HepG2 (cell line): ENCODE measurements at regions not wholly inside any gene's neighbourhood (a gene's known extent, or its start where the extent isn't known, plus 50 kb on each side); places are given as distances from the start of the nearest gene placed in this dataset.

Source experiments
- ATAC-seq: fragments of 200-7000 bp; cut with Tn5 transposase; 3 replicates; pipeline ENCODE4 v1.9.1; 2020; ENCODE audit warnings: mild to moderate bottlenecking, moderate library complexity
- BruUV-seq: library from RNA; stranded (reverse); fragments of 400-500 nt; replicated peaks from 2 replicates; lab custom pipeline; 2021; lab: Mats Ljungman, UMichigan
- CTCF ChIA-PET: fragments of 300-600 bp; formaldehyde crosslinking; extraction: SDS; loops from one replicate; lab custom pipeline; 2021; ENCODE audit warnings: low total read pairs, inconsistent platforms, low intra/inter-chr PET ratio; lab: Yijun Ruan, JAX
- POLR2A ChIA-PET: fragments of 350-600 bp; sonication (Branson Sonifier 250); formaldehyde crosslinking; loops from one replicate; lab custom pipeline; 2020; ENCODE audit warnings: antibody characterized with exemption, inconsistent platforms; lab: Yijun Ruan, JAX
- DNase-seq: peaks from one replicate; pipeline ENCODE4 v3.0.0-alpha.2; 2015; ENCODE audit warnings: low spot score
- FAIRE-seq: peaks from 3 replicates; lab custom pipeline; 2011; peaks lifted over from hg19 to GRCh38; lab: Jason Lieb, UNC
- H2AFZ ChIP-seq: one replicate; pipeline ENCODE4 v1.6.1; 2011; ENCODE audit warnings: low read length, inconsistent platforms
- H3K27ac ChIP-seq: fragments of 300-600 bp; 3 replicates; pipeline ENCODE4 v1.8.0; 2011; ENCODE audit warnings: mixed run types, mild to moderate bottlenecking, mixed read lengths, low read length, inconsistent platforms; ENCODE audit not compliant: insufficient read depth; ENCODE audit errors: extremely low read length
- H3K27me3 ChIP-seq, 2 experiments: fragments of 200-600 bp in 1 of 2; 2 replicates in 1 of 2; 3 replicates in 1 of 2; pipeline versions ENCODE4 v1.6.0 to v1.8.0; 2011; ENCODE audit warnings: low read length in 2 of 2, mild to moderate bottlenecking in 2 of 2, moderate library complexity in 2 of 2, inconsistent platforms in 1 of 2; ENCODE audit not compliant: insufficient read depth in 2 of 2, control insufficient read depth in 1 of 2
- H3K36me3 ChIP-seq, 2 experiments: fragments of 200-600 bp in 1 of 2; replicated peaks in 1 of 2; 2 replicates in 1 of 2; 3 replicates in 1 of 2; pipeline versions ENCODE4 v1.5.1 to v1.8.0; 2011; ENCODE audit warnings: low read length in 2 of 2, inconsistent platforms in 1 of 2; ENCODE audit not compliant: insufficient read depth in 2 of 2, control insufficient read depth in 1 of 2
- H3K4me1 ChIP-seq: 2 replicates; pipeline ENCODE4 v1.5.1; 2012; ENCODE audit warnings: low read length, inconsistent platforms; ENCODE audit not compliant: insufficient read depth
- H3K4me2 ChIP-seq: 2 replicates; pipeline ENCODE4 v1.6.0; 2011; ENCODE audit warnings: low read depth, low read length, inconsistent platforms
- H3K4me3 ChIP-seq, 3 experiments: fragments of 200-600 bp in 1 of 3; sonication (generic), shearing (Covaris generic) in 1 of 3; replicated peaks in 1 of 3; 2 replicates each; pipeline ENCODE4 v1.5.1; 2011 to 2016; ENCODE audit warnings: low read length in 3 of 3, inconsistent platforms in 2 of 3, low read depth in 2 of 3, mild to moderate bottlenecking in 2 of 3, control low read depth in 1 of 3, mixed read lengths in 1 of 3; ENCODE audit not compliant: insufficient read depth in 1 of 3
- H3K79me2 ChIP-seq: one replicate; pipeline ENCODE4 v1.6.1; 2011; ENCODE audit warnings: low read length, inconsistent platforms; ENCODE audit not compliant: insufficient read depth
- H3K9ac ChIP-seq: 2 replicates; pipeline ENCODE4 v1.6.0; 2011; ENCODE audit warnings: mild to moderate bottlenecking, low read depth, low read length, inconsistent platforms; ENCODE audit not compliant: insufficient read depth
- H3K9me3 ChIP-seq: 2 replicates; pipeline ENCODE4 v1.5.1; 2012; ENCODE audit warnings: mild to moderate bottlenecking, low read length
- H4K20me1 ChIP-seq: 2 replicates; pipeline ENCODE4 v1.6.0; 2011; ENCODE audit warnings: inconsistent platforms, mild to moderate bottlenecking, low read length, moderate library complexity; ENCODE audit not compliant: insufficient read depth
- CBFB ChIP-seq: sonication (generic); formaldehyde crosslinking; IDR thresholded peaks from 2 replicates; pipeline ENCODE4 v1.4.0; 2020; ENCODE audit warnings: missing genetic modification reagents
- MATR3 ChIP-seq: sonication (generic); formaldehyde crosslinking; IDR thresholded peaks from 2 replicates; pipeline ENCODE4 v1.4.0; 2020; ENCODE audit warnings: missing genetic modification reagents
- MEIS1 ChIP-seq: sonication (generic); formaldehyde crosslinking; IDR thresholded peaks from 2 replicates; pipeline ENCODE4 v1.9.0; 2021; ENCODE audit warnings: mild to moderate bottlenecking, missing genetic modification reagents, moderate library complexity, borderline replicate concordance
- MXD4 ChIP-seq: IDR thresholded peaks from 2 replicates; pipeline ENCODE4 v1.6.1; 2016; ENCODE audit warnings: mild to moderate bottlenecking, missing biosample characterization, missing genetic modification reagents
- RNF2 ChIP-seq: fragments of 450-650 bp; conservative IDR thresholded peaks from 2 replicates; pipeline ENCODE4 v1.6.1; 2016; ENCODE audit warnings: low read depth
- SMAD3 ChIP-seq: sonication (generic); formaldehyde crosslinking; IDR thresholded peaks from 2 replicates; pipeline ENCODE4 v1.4.0; 2020; ENCODE audit warnings: missing genetic modification reagents
- TP53 ChIP-seq: sonication (generic); formaldehyde crosslinking; conservative IDR thresholded peaks from 2 replicates; pipeline ENCODE4 v1.4.0; 2020; ENCODE audit warnings: missing genetic modification reagents
- ZBTB7A ChIP-seq: sonication (generic); formaldehyde crosslinking; IDR thresholded peaks from 2 replicates; pipeline ENCODE4 v1.8.0; 2022; ENCODE audit warnings: mild to moderate bottlenecking, missing genetic modification reagents
- ZFP90 ChIP-seq: sonication (generic); formaldehyde crosslinking; IDR thresholded peaks from 2 replicates; pipeline ENCODE4 v1.8.0; 2022; ENCODE audit warnings: missing genetic modification reagents, mild to moderate bottlenecking, inconsistent platforms, borderline replicate concordance
- ZNF12 ChIP-seq: sonication (generic); formaldehyde crosslinking; IDR thresholded peaks from 2 replicates; pipeline ENCODE4 v1.5.0; 2020; ENCODE audit warnings: missing genetic modification reagents
- ZNF205 ChIP-seq: IDR thresholded peaks from 2 replicates; pipeline ENCODE4 v1.6.1; 2018; ENCODE audit warnings: missing biosample characterization, missing genetic modification reagents
- ZNF335 ChIP-seq: sonication (generic); formaldehyde crosslinking; IDR thresholded peaks from 2 replicates; pipeline ENCODE4 v1.4.0; 2020; ENCODE audit warnings: missing genetic modification reagents
- ZSCAN21 ChIP-seq: sonication (generic); formaldehyde crosslinking; IDR thresholded peaks from 2 replicates; pipeline ENCODE4 v1.8.0; 2022; ENCODE audit warnings: mild to moderate bottlenecking, missing genetic modification reagents, moderate library complexity, borderline replicate concordance
- WGBS: methylation state at CpG from one replicate; pipeline ENCODE4 v1.1.6; 2017; ENCODE audit warnings: low lambda C conversion rate; 5-methylcytosine and 5-hydroxymethylcytosine counted together
- in situ Hi-C: cut with HindIII; loops from 2 replicates; pipeline ENCODE4 v1.10.0; 2017; ENCODE audit warnings: low pct_unique_long_range_greater_than_20kb; ENCODE audit not compliant: extremely low pct_ligation_motif_present
- intact Hi-C: fragments of 100-400 bp; cut with micrococcal nuclease; formaldehyde crosslinking; loops from one replicate; pipeline ENCODE4 v1.10.0; 2022; ENCODE audit not compliant: unreplicated experiment
- TF ChIP-seq, protein P1 (sequence below): sonication (generic); IDR thresholded peaks from 2 replicates; pipeline ENCODE4 v1.6.1; 2016; ENCODE audit warnings: low read depth, borderline replicate concordance
- TF ChIP-seq, protein P2 (sequence below): sonication (generic); formaldehyde crosslinking; IDR thresholded peaks from 2 replicates; pipeline ENCODE4 v1.8.0; 2022; ENCODE audit warnings: missing genetic modification reagents, mild to moderate bottlenecking, moderate library complexity, borderline replicate concordance
- TF ChIP-seq, protein P3 (sequence below): sonication (generic); formaldehyde crosslinking; IDR thresholded peaks from 2 replicates; pipeline ENCODE4 v1.4.0; 2020; ENCODE audit warnings: mild to moderate bottlenecking, missing genetic modification reagents
- TF ChIP-seq, protein P4 (sequence below): IDR thresholded peaks from 2 replicates; pipeline ENCODE4 v1.6.1; 2016; ENCODE audit warnings: mild to moderate bottlenecking

DNA sequence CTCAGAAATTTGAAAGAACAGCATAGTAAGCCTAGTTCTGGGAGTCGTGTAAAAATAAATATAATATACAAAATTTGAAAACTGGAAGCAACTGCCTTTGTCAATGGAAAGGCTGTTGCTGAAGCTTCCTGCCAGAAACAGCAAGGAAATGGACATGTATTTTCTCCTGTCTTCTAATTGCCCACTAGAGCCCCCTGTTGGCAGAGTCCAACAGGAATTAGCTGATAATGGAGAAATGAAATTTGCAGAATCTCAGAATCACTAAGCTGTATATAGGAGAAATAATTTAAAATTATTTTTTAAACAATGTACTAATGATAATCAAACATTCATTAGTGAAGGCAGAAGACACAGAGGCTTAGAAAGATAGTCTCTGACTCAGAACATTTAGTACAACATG is 414.8 kb downstream of the SLC6A15 start (continued):
- TF ChIP-seq RNF2 (no peak), ZSCAN21 (CRISPR knock-in tag) (no peak), ZNF12 (CRISPR knock-in tag) (no peak)
- TF ChIP-seq, all 625 proteins: peak for 3

DNA sequence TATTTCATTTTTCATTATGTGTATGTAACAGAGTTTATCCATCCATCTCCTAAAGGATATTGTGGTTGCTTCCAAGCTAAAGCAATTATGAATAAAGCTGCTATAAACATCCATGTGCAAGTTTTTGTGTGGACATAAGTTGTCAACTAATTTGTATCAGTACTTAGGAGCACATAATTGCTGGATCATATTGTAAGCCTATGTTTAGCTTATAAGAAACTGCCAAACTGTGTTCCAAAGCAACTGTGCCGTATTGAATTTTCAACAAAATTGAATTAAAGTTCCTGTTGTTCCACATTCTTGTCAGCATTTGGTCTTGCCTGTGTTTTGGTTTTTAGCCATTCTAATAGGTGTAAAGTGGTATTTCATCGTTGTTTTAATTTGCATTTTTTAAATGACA is 416.9 kb downstream of the SLC6A15 start:
- H2AFZ ChIP-seq: no peak overlapping the region
- in situ Hi-C loops: loop anchor here (10.0 kb wide), 1 partner anchor 1491 kb away; no protein-coding TSS in a partner anchor
- DNase-seq (no peak), FAIRE-seq (no peak), ATAC-seq (no peak)
- H3K36me3 ChIP-seq: no peaks in the 10 kb centered on the region
- no peaks in the 10 kb centered on the region for H3K9me3 ChIP-seq
- WGBS: 1% methylated on average over 2 of the region's 2 CpGs
- no peak overlapping the region for H3K4me3 ChIP-seq
- H3K27me3 ChIP-seq: no peaks in the 10 kb centered on the region
- no peak overlapping the region for H3K4me2 ChIP-seq
- BruUV-seq: no TSS peak
- no peaks in the 10 kb centered on the region for H3K4me1 ChIP-seq
- CTCF ChIA-PET: no interaction called here
- no peaks in the 10 kb centered on the region for H4K20me1 ChIP-seq
- no peaks in the 10 kb centered on the region for H3K79me2 ChIP-seq
- intact Hi-C loops: no loop called here
- H3K9ac ChIP-seq: no peak overlapping the region
- POLR2A ChIA-PET: no interaction called here
- H3K27ac ChIP-seq: no peak overlapping the region
- TF ChIP-seq, protein P1, sequence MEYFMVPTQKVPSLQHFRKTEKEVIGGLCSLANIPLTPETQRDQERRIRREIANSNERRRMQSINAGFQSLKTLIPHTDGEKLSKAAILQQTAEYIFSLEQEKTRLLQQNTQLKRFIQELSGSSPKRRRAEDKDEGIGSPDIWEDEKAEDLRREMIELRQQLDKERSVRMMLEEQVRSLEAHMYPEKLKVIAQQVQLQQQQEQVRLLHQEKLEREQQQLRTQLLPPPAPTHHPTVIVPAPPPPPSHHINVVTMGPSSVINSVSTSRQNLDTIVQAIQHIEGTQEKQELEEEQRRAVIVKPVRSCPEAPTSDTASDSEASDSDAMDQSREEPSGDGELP: no peak
- no peak for TF ChIP-seq CBFB
- TF ChIP-seq ZNF335 (CRISPR knock-in tag): no peak
- TF ChIP-seq SMAD3 (CRISPR knock-in tag): no peak
- TF ChIP-seq ZFP90 (CRISPR knock-in tag): no peak
- no peak for TF ChIP-seq MEIS1 (CRISPR knock-in tag)
- TF ChIP-seq, protein P2, sequence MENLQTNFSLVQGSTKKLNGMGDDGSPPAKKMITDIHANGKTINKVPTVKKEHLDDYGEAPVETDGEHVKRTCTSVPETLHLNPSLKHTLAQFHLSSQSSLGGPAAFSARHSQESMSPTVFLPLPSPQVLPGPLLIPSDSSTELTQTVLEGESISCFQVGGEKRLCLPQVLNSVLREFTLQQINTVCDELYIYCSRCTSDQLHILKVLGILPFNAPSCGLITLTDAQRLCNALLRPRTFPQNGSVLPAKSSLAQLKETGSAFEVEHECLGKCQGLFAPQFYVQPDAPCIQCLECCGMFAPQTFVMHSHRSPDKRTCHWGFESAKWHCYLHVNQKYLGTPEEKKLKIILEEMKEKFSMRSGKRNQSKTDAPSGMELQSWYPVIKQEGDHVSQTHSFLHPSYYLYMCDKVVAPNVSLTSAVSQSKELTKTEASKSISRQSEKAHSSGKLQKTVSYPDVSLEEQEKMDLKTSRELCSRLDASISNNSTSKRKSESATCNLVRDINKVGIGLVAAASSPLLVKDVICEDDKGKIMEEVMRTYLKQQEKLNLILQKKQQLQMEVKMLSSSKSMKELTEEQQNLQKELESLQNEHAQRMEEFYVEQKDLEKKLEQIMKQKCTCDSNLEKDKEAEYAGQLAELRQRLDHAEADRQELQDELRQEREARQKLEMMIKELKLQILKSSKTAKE (CRISPR knock-in tag): no peak
- TF ChIP-seq MXD4 (CRISPR knock-in tag): no peak
- no peak for TF ChIP-seq MATR3
- TF ChIP-seq, protein P3, sequence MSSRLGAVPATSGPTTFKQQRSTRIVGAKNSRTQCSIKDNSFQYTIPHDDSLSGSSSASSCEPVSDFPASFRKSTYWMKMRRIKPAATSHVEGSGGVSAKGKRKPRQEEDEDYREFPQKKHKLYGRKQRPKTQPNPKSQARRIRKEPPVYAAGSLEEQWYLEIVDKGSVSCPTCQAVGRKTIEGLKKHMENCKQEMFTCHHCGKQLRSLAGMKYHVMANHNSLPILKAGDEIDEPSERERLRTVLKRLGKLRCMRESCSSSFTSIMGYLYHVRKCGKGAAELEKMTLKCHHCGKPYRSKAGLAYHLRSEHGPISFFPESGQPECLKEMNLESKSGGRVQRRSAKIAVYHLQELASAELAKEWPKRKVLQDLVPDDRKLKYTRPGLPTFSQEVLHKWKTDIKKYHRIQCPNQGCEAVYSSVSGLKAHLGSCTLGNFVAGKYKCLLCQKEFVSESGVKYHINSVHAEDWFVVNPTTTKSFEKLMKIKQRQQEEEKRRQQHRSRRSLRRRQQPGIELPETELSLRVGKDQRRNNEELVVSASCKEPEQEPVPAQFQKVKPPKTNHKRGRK (CRISPR knock-in tag): no peak
- TF ChIP-seq, protein P4, sequence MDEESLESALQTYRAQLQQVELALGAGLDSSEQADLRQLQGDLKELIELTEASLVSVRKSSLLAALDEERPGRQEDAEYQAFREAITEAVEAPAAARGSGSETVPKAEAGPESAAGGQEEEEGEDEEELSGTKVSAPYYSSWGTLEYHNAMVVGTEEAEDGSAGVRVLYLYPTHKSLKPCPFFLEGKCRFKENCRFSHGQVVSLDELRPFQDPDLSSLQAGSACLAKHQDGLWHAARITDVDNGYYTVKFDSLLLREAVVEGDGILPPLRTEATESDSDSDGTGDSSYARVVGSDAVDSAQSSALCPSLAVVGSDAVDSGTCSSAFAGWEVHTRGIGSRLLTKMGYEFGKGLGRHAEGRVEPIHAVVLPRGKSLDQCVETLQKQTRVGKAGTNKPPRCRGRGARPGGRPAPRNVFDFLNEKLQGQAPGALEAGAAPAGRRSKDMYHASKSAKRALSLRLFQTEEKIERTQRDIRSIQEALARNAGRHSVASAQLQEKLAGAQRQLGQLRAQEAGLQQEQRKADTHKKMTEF (CRISPR knock-in tag): no peak
- TF ChIP-seq ZNF205 (CRISPR knock-in tag): no peak
- no peak for TF ChIP-seq ZBTB7A (CRISPR knock-in tag)
- no peak for TF ChIP-seq TP53 (CRISPR knock-in tag)
